HEK293T (cell line): ENCODE measurements at regions not wholly inside any gene's neighbourhood (a gene's known extent, or its start where the extent isn't known, plus 50 kb on each side); places are given as distances from the start of the nearest gene placed in this dataset.
"Not testable (repeated sequence)": the region's sequence is repeated elsewhere in the genome, so short reads cannot be mapped to it uniquely, and the experiment has no call there.

ENCODE experiments used
- CTCF ChIA-PET: fragments of 350-600 bp; formaldehyde crosslinking; extraction: SDS; loops from one replicate; lab custom pipeline; 2021; ENCODE audit warnings: antibody characterized with exemption, inconsistent platforms; lab: Yijun Ruan, JAX
- POLR2A ChIA-PET: fragments of 350-600 bp; formaldehyde crosslinking; extraction: SDS; loops from one replicate; lab custom pipeline; 2020; ENCODE audit warnings: antibody characterized with exemption, inconsistent platforms; lab: Yijun Ruan, JAX
- DNase-seq: peaks from one replicate; pipeline ENCODE4 v3.0.0; 2012; ENCODE audit warnings: mixed read lengths; ENCODE audit errors: extremely low spot score
- ARNT ChIP-seq: fragments of 450-650 bp; IDR thresholded peaks from 2 replicates; pipeline ENCODE4 v1.6.1; 2017; ENCODE audit warnings: mild to moderate bottlenecking
- BHLHE40 ChIP-seq: fragments of 450-650 bp; IDR thresholded peaks from 2 replicates; pipeline ENCODE4 v1.6.1; 2016; ENCODE audit warnings: mild to moderate bottlenecking, moderate library complexity, borderline replicate concordance
- CTBP1 ChIP-seq: fragments of 450-650 bp; IDR thresholded peaks from 2 replicates; pipeline ENCODE4 v1.6.1; 2016; ENCODE audit warnings: borderline replicate concordance
- ELF4 ChIP-seq: fragments of 450-650 bp; IDR thresholded peaks from 2 replicates; pipeline ENCODE4 v1.6.1; 2017; ENCODE audit warnings: antibody characterized with exemption
- FOXA1 ChIP-seq: fragments of 450-650 bp; IDR thresholded peaks from 2 replicates; pipeline ENCODE4 v1.6.1; 2016; ENCODE audit warnings: mild to moderate bottlenecking
- FOXK2 ChIP-seq: fragments of 450-650 bp; IDR thresholded peaks from 2 replicates; pipeline ENCODE4 v1.6.1; 2016; ENCODE audit warnings: mild to moderate bottlenecking
- FOXM1 ChIP-seq: fragments of 450-650 bp; IDR thresholded peaks from 2 replicates; pipeline ENCODE4 v1.6.1; 2017; ENCODE audit warnings: mild to moderate bottlenecking, borderline replicate concordance
- HDGF ChIP-seq: fragments of 450-650 bp; IDR thresholded peaks from 2 replicates; pipeline ENCODE4 v1.6.1; 2017; ENCODE audit warnings: antibody characterized with exemption, borderline replicate concordance
- L3MBTL2 ChIP-seq: fragments of 450-650 bp; conservative IDR thresholded peaks from 2 replicates; pipeline ENCODE4 v1.6.1; 2016; ENCODE audit warnings: mild to moderate bottlenecking
- NFRKB ChIP-seq: fragments of 450-650 bp; IDR thresholded peaks from 2 replicates; pipeline ENCODE4 v1.6.1; 2016; ENCODE audit warnings: mild to moderate bottlenecking, moderate library complexity
- PKNOX1 ChIP-seq: fragments of 450-650 bp; IDR thresholded peaks from 2 replicates; pipeline ENCODE4 v1.6.1; 2016
- SP1 ChIP-seq: fragments of 450-650 bp; IDR thresholded peaks from 2 replicates; pipeline ENCODE4 v1.6.1; 2017
- SUZ12 ChIP-seq: fragments of 450-650 bp; IDR thresholded peaks from 2 replicates; pipeline ENCODE4 v1.6.1; 2016; ENCODE audit warnings: mild to moderate bottlenecking
- TARDBP ChIP-seq: fragments of 450-650 bp; IDR thresholded peaks from 2 replicates; pipeline ENCODE4 v1.6.1; 2016
- ZNF384 ChIP-seq: fragments of 450-650 bp; IDR thresholded peaks from 2 replicates; pipeline ENCODE4 v1.6.1; 2016

- ChIA-PET CTCF (no interaction called here), POLR2A (no interaction called here)
- no peak for TF ChIP-seq PKNOX1
- TF ChIP-seq ZNF384, result no peak
- no peak for TF ChIP-seq TARDBP
- TF ChIP-seq FOXK2, result no peak
- no peak for TF ChIP-seq NFRKB
- TF ChIP-seq BHLHE40, result no peak
- no peak for TF ChIP-seq L3MBTL2
- TF ChIP-seq CTBP1, result no peak
- no peak for DNase-seq
These were observed 78.9 kb downstream of the TRIM43 start for GRCh38 chr2:95670686-95671085.

DNA sequence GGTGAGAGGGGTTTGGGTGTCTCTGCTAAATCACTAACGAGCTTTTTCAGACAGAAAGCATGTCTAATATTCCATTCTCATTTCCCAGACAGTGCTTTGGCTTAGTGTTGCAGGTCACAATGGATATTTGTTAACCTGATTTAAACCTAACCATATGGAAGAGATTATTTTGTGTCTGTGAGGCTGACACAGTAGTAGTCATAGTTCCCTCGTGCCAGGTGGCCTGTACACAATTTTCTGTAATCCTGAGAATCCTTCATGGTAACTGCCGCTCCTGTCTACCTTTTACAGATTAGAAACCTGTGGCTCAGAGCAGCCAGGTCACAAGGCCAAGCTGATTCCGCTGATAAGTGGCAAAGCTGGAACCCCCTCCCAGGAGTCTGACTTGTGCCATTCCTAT is 79.4 kb downstream of the TRIM43 start:
- CTCF ChIA-PET, DNase-seq, POLR2A ChIA-PET: not testable (repeated sequence)

GRCh38 chr2:95671992-95672391 is 80.2 kb downstream of the TRIM43 start:
- CTCF ChIA-PET, result not testable (repeated sequence)

GRCh38 chr2:95672500-95672899 is 80.7 kb downstream of the TRIM43 start:
- DNase-seq, CTCF ChIA-PET, POLR2A ChIA-PET: not testable (repeated sequence)

More at GRCh38 chr2:95671992-95672391, 80.2 kb downstream of the TRIM43 start:
- DNase-seq, POLR2A ChIA-PET: not testable (repeated sequence)

GRCh38 chr2:95674186-95674585 is 82.4 kb downstream of the TRIM43 start:
- ChIA-PET POLR2A (no interaction called here), CTCF (no interaction called here)
- no peak for DNase-seq
- no peak for TF ChIP-seq NFRKB
- no peak for TF ChIP-seq FOXK2

GRCh38 chr2:95676573-95676972 is 84.8 kb downstream of the TRIM43 start:
- CTCF ChIA-PET, DNase-seq: not testable (repeated sequence)

DNA sequence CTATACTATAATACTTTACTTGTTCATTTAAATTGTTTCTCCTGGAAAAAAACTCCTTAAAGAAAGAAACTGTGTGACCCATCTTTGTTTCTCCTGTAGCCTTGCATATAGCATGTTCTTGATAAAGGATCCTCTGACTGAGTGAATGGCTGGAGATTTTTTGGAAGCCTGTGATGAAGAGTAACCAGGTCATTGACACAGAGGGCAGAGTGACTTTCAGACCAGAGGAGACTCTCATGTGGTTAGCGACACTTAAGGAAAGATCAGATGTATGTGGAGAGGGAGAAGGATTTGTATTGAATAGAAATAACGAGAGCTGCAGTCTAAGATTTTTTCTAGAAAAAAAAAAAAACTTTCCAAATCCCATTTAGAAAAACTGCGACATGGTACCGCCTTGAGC is 85.5 kb downstream of the TRIM43 start:
- CTCF ChIA-PET, result no interaction called here
- DNase-seq, result no peak
- POLR2A ChIA-PET, result no interaction called here
- TF ChIP-seq SP1 (no peak), FOXM1 (no peak), CTBP1 (no peak)

More at GRCh38 chr2:95676573-95676972, 84.8 kb downstream of the TRIM43 start:
- POLR2A ChIA-PET, result not testable (repeated sequence)

GRCh38 chr2:95677833-95678232 is 86.0 kb downstream of the TRIM43 start:
- DNase-seq, POLR2A ChIA-PET, CTCF ChIA-PET: not testable (repeated sequence)

- CTCF ChIA-PET, POLR2A ChIA-PET, DNase-seq: not testable (repeated sequence)
These were observed 89.4 kb downstream of the TRIM43 start for GRCh38 chr2:95681158-95681557.

GRCh38 chr2:95681589-95682081 is 89.8 kb downstream of the TRIM43 start:
- DNase-seq, CTCF ChIA-PET, POLR2A ChIA-PET: not testable (repeated sequence)

DNA sequence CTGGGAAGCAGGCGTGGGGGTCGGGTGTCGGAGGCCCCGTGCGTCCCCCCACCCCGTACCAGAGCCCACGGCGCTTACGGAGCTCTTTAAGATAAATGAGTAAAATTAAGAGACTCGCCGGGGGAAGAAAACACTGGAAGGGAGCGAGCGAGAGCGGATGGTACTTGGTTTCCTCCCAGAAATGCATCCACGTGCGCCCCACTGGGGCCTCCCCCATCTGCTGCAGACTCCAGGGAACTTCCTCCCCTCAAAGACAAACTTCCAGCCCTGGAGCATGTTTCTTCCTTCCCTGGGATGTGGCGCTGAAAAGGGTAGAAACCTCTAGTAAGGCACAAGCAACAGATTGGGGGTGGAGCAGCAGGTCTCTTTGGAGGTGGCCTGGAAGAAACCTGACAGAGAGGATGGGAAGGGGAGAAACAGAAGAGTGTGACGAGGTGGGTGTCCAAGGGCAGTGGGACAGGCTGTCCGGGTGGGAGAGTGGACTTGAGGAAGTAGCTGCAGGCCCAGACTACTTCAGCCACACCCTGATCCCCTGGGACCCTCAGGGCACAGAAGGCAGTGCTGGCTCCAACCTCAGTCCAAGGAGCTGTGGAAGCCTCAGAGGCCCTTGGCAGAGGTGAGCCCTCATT is 91.2 kb downstream of the TRIM43 start:
- CTCF ChIA-PET, DNase-seq: not testable (repeated sequence)
- POLR2A ChIA-PET, result interaction anchor here (0.6 kb wide), 1 partner anchor 20 kb away, joined by 4 read pairs; no protein-coding TSS in a partner anchor

GRCh38 chr2:95685513-95685912 is 93.7 kb downstream of the TRIM43 start:
- POLR2A ChIA-PET, result no interaction called here
- CTCF ChIA-PET, result no interaction called here
- TF ChIP-seq HDGF (no peak), FOXK2 (no peak), FOXM1 (no peak), NFRKB (no peak), ELF4 (no peak), SUZ12 (no peak), TARDBP (no peak), FOXA1 (no peak), ARNT (no peak), CTBP1 (no peak), SP1 (no peak), L3MBTL2 (no peak), BHLHE40 (no peak)
- no peak for DNase-seq

DNA sequence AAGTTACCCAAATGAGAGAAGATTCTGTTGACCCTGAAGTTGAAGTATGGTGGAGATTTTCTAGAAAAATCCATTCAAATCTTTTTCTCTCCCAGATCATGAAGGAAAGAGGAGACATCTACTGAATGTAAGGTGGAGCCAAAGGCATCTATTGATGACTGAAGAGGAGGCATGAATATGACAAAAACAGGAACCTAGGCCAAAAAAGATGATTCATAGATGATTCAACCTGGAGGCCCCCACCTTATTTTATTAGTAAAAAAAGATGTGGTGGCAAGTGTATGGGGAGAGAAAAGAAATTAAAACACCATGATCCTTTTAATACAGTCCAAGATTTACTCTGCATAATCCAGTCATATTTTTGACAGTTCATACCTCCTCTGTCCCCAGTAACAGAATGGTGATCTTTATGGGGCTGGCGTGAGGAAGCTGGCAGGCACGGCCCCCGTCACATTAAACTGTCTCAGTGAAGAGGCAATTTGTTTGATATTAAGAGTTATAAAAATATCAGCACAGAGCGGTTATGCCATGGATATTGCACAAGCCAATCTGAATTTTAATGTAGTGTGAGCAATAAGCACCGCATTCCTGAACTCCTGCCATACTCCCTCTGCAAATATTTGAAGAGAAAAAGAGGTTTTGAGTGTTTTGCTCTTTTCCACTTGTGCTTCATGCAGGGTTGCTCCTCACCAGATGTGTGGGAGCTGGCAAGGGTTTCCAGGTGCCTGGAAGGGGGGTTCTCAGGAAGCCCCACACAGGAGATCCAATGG is 94.4 kb downstream of the TRIM43 start:
- POLR2A ChIA-PET, result not testable (repeated sequence)

GRCh38 chr2:95687852-95688251 is 96.1 kb downstream of the TRIM43 start:
- POLR2A ChIA-PET, DNase-seq, CTCF ChIA-PET: not testable (repeated sequence)

More for the DNA sequence above, 94.4 kb downstream of the TRIM43 start:
- DNase-seq, CTCF ChIA-PET: not testable (repeated sequence)
